ENCODE measurements at regions not wholly inside any gene's neighbourhood (a gene's known extent, or its start where the extent isn't known, plus 50 kb on each side); places are given as distances from the start of the nearest gene placed in this dataset.

DNA sequence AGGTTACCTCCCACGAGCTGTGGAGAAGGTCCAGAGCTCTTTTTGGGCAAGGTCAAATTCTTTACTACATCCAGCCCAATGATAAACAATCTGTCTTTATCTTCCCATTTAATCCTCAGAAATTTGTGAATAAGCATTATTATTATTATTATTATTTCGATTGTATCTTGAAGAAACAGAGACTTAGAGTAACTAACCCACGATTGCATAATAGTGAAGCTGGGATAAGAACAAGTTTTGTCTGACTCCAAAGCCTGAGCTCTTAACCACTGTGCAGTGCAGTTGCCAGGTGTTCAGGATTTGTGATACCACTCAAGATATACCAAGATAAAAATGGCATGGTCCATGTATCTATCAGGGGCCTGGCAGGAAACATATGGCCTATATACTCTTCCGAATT, 166.5 kb upstream of the LDB2 start:
- no peak for TF ChIP-seq CTCF (IDR thresholded peaks at IDR 0.05)
- no peak for TF ChIP-seq POLR2A (IDR thresholded peaks at IDR 0.05)
